GM21786 (cell line): ENCODE measurements at regions not wholly inside any gene's neighbourhood (a gene's known extent, or its start where the extent isn't known, plus 50 kb on each side); places are given as distances from the start of the nearest gene placed in this dataset.

Experiments
- ATAC-seq: cut with Tn5 transposase; IDR thresholded peaks from one replicate; pipeline ENCODE4 v1.9.1; 2021; ENCODE audit not compliant: unreplicated experiment

- ATAC-seq = no peak
Observed at GRCh38 chr6:105509506-105510331, 106.8 kb upstream of the PREP start.

- ATAC-seq = no peak
Observed at GRCh38 chr6:105507811-105508210, 104.9 kb upstream of the PREP start.

GRCh38 chr6:105504706-105505105, 101.8 kb upstream of the PREP start:
- ATAC-seq = no peak

- no peak for ATAC-seq
Observed at GRCh38 chr6:105503641-105504040, 100.8 kb upstream of the PREP start.

- ATAC-seq = no peak
Observed at GRCh38 chr6:105501826-105502344, 99.0 kb upstream of the PREP start.

- no peak for ATAC-seq
Observed at GRCh38 chr6:105501246-105501645, 98.4 kb upstream of the PREP start.

- no peak for ATAC-seq
Observed at GRCh38 chr6:105500693-105501092, 97.8 kb upstream of the PREP start.

- no peak for ATAC-seq
Observed at GRCh38 chr6:105499931-105500330, 97.0 kb upstream of the PREP start.

- no peak for ATAC-seq
Observed at GRCh38 chr6:105499136-105499870, 96.4 kb upstream of the PREP start.

GRCh38 chr6:105497549-105497948, 94.7 kb upstream of the PREP start:
- no peak for ATAC-seq

GRCh38 chr6:105495515-105495914, 92.6 kb upstream of the PREP start:
- peak; percentile 55 for ATAC-seq

- no peak for ATAC-seq
Observed at GRCh38 chr6:105494688-105495087, 91.8 kb upstream of the PREP start.

- no peak for ATAC-seq
Observed at GRCh38 chr6:105493736-105494135, 90.9 kb upstream of the PREP start.

GRCh38 chr6:105492706-105493673, 90.1 kb upstream of the PREP start:
- peak; percentile 83 for ATAC-seq

GRCh38 chr6:105489216-105489530, 86.3 kb upstream of the PREP start:
- no peak for ATAC-seq

- no peak for ATAC-seq
Observed at GRCh38 chr6:105488516-105489215, 85.8 kb upstream of the PREP start.

- ATAC-seq = no peak
Observed at GRCh38 chr6:105487040-105487790, 84.3 kb upstream of the PREP start.

GRCh38 chr6:105485456-105485855, 82.6 kb upstream of the PREP start:
- peak; percentile 49 for ATAC-seq

- ATAC-seq = peak; percentile 34
Observed at GRCh38 chr6:105484238-105485161, 81.6 kb upstream of the PREP start.
